IPS-20b (cell line): ENCODE measurements at regions not wholly inside any gene's neighbourhood (a gene's known extent, or its start where the extent isn't known, plus 50 kb on each side); places are given as distances from the start of the nearest gene placed in this dataset.

Experiments
- H3K27ac ChIP-seq: one replicate; pipeline ENCODE4 v1.5.1; 2013; ENCODE audit warnings: low read length
- H3K27me3 ChIP-seq: 2 replicates; pipeline ENCODE4 v1.6.1; 2013; ENCODE audit warnings: mild to moderate bottlenecking, low read length, inconsistent platforms; ENCODE audit not compliant: insufficient read depth
- H3K36me3 ChIP-seq: 2 replicates; pipeline ENCODE4 v1.6.1; 2013; ENCODE audit warnings: low read depth, mild to moderate bottlenecking, inconsistent platforms, low read length, moderate library complexity; ENCODE audit not compliant: insufficient read depth
- H3K4me1 ChIP-seq: 2 replicates; pipeline ENCODE4 v1.6.1; 2013; ENCODE audit warnings: mild to moderate bottlenecking, control low read depth, inconsistent platforms, low read length, moderate library complexity; ENCODE audit not compliant: insufficient read depth
- H3K4me3 ChIP-seq: 2 replicates; pipeline ENCODE4 v1.5.1; 2013; ENCODE audit warnings: mild to moderate bottlenecking, low read length, inconsistent platforms
- H3K9ac ChIP-seq: 2 replicates; pipeline ENCODE4 v1.6.1; 2013; ENCODE audit warnings: low read depth, mild to moderate bottlenecking, inconsistent platforms, low read length, moderate library complexity
- H3K9me3 ChIP-seq: 2 replicates; pipeline ENCODE4 v1.6.1; 2013; ENCODE audit warnings: mild to moderate bottlenecking, low read depth, low read length, inconsistent platforms; ENCODE audit not compliant: insufficient read depth

GRCh38 chr9:20191228-20191840, 402.5 kb upstream of the SLC24A2 start:
- no peak overlapping the region for H3K27ac ChIP-seq
- no peaks in the 10 kb centered on the region for H3K27me3 ChIP-seq
- peaks cover 9% of the 10 kb centered on the region for H3K4me1 ChIP-seq
- peaks cover 4% of the 10 kb centered on the region for H3K9me3 ChIP-seq
- H3K36me3 ChIP-seq = no peaks in the 10 kb centered on the region
- no peak overlapping the region for H3K9ac ChIP-seq
- no peak overlapping the region for H3K4me3 ChIP-seq

GRCh38 chr9:20189871-20190270, 401.0 kb upstream of the SLC24A2 start:
- Histone ChIP-seq H3K9ac (no peak overlapping the region), H3K27ac (no peak overlapping the region), H3K9me3 (no peaks in the 10 kb centered on the region), H3K27me3 (no peaks in the 10 kb centered on the region), H3K36me3 (no peaks in the 10 kb centered on the region), H3K4me3 (no peak overlapping the region), H3K4me1 (peaks cover 9% of the 10 kb centered on the region)

- Histone ChIP-seq H3K36me3 (no peaks in the 10 kb centered on the region), H3K27me3 (no peaks in the 10 kb centered on the region), H3K4me1 (peaks cover 9% of the 10 kb centered on the region), H3K27ac (no peak overlapping the region), H3K9me3 (no peaks in the 10 kb centered on the region), H3K4me3 (no peak overlapping the region), H3K9ac (no peak overlapping the region)
These were observed 400.0 kb upstream of the SLC24A2 start for GRCh38 chr9:20188616-20189369.

GRCh38 chr9:20187318-20187717, 398.5 kb upstream of the SLC24A2 start:
- Histone ChIP-seq H3K4me3 (no peak overlapping the region), H3K27me3 (no peaks in the 10 kb centered on the region), H3K36me3 (no peaks in the 10 kb centered on the region), H3K27ac (no peak overlapping the region), H3K4me1 (peaks cover 9% of the 10 kb centered on the region), H3K9ac (no peak overlapping the region), H3K9me3 (no peaks in the 10 kb centered on the region)

- Histone ChIP-seq H3K9ac (no peak overlapping the region), H3K4me3 (no peak overlapping the region), H3K4me1 (peaks cover 9% of the 10 kb centered on the region), H3K27ac (no peak overlapping the region), H3K27me3 (no peaks in the 10 kb centered on the region), H3K36me3 (no peaks in the 10 kb centered on the region), H3K9me3 (no peaks in the 10 kb centered on the region)
These were observed 398.0 kb upstream of the SLC24A2 start for GRCh38 chr9:20186823-20187222.

- no peak overlapping the region for H3K9ac ChIP-seq
- no peaks in the 10 kb centered on the region for H3K36me3 ChIP-seq
- no peak overlapping the region for H3K27ac ChIP-seq
- H3K9me3 ChIP-seq = no peaks in the 10 kb centered on the region
- H3K4me3 ChIP-seq = no peak overlapping the region
- H3K4me1 ChIP-seq = peaks cover 9% of the 10 kb centered on the region
- no peaks in the 10 kb centered on the region for H3K27me3 ChIP-seq
These were observed 397.4 kb upstream of the SLC24A2 start for GRCh38 chr9:20186231-20186630.

GRCh38 chr9:20184541-20184940, 395.7 kb upstream of the SLC24A2 start:
- Histone ChIP-seq H3K4me3 (no peak overlapping the region), H3K27me3 (no peaks in the 10 kb centered on the region), H3K9ac (no peak overlapping the region), H3K4me1 (peaks cover 4% of the 10 kb centered on the region), H3K36me3 (no peaks in the 10 kb centered on the region), H3K9me3 (no peaks in the 10 kb centered on the region), H3K27ac (no peak overlapping the region)

- no peaks in the 10 kb centered on the region for H3K36me3 ChIP-seq
- H3K27me3 ChIP-seq = no peaks in the 10 kb centered on the region
- no peak overlapping the region for H3K27ac ChIP-seq
- H3K9ac ChIP-seq = no peak overlapping the region
- H3K4me1 ChIP-seq = no peaks in the 10 kb centered on the region
- no peaks in the 10 kb centered on the region; the same call in none of the 2 replicates for H3K9me3 ChIP-seq
- no peak overlapping the region for H3K4me3 ChIP-seq
These were observed 389.8 kb upstream of the SLC24A2 start for GRCh38 chr9:20178679-20179078.

GRCh38 chr9:20178197-20178596, 389.4 kb upstream of the SLC24A2 start:
- Histone ChIP-seq H3K9ac (no peak overlapping the region), H3K4me3 (no peak overlapping the region), H3K27ac (no peak overlapping the region), H3K4me1 (no peaks in the 10 kb centered on the region), H3K27me3 (no peaks in the 10 kb centered on the region), H3K36me3 (no peaks in the 10 kb centered on the region), H3K9me3 (no peaks in the 10 kb centered on the region; the same call in none of the 2 replicates)

GRCh38 chr9:20170122-20170521, 381.3 kb upstream of the SLC24A2 start:
- Histone ChIP-seq H3K4me1 (no peaks in the 10 kb centered on the region), H3K27ac (no peak overlapping the region), H3K9ac (no peak overlapping the region), H3K9me3 (peaks cover 22% of the 10 kb centered on the region), H3K4me3 (no peak overlapping the region), H3K27me3 (no peaks in the 10 kb centered on the region), H3K36me3 (no peaks in the 10 kb centered on the region)

GRCh38 chr9:20152151-20152725, 363.4 kb upstream of the SLC24A2 start:
- no peak overlapping the region for H3K27ac ChIP-seq
- no peaks in the 10 kb centered on the region for H3K27me3 ChIP-seq
- no peaks in the 10 kb centered on the region for H3K36me3 ChIP-seq

GRCh38 chr9:20148416-20148815, 359.6 kb upstream of the SLC24A2 start:
- Histone ChIP-seq H3K9me3 (no peaks in the 10 kb centered on the region), H3K27me3 (no peaks in the 10 kb centered on the region), H3K4me1 (no peaks in the 10 kb centered on the region), H3K9ac (no peak overlapping the region), H3K4me3 (no peak overlapping the region), H3K36me3 (no peaks in the 10 kb centered on the region), H3K27ac (no peak overlapping the region)

More at GRCh38 chr9:20152151-20152725, 363.4 kb upstream of the SLC24A2 start:
- H3K9me3 ChIP-seq = no peaks in the 10 kb centered on the region
- H3K4me3 ChIP-seq = no peak overlapping the region
- no peak overlapping the region for H3K9ac ChIP-seq
- no peaks in the 10 kb centered on the region for H3K4me1 ChIP-seq
